ENCODE measurements at regions not wholly inside any gene's neighbourhood (a gene's known extent, or its start where the extent isn't known, plus 50 kb on each side); places are given as distances from the start of the nearest gene placed in this dataset.

DNA sequence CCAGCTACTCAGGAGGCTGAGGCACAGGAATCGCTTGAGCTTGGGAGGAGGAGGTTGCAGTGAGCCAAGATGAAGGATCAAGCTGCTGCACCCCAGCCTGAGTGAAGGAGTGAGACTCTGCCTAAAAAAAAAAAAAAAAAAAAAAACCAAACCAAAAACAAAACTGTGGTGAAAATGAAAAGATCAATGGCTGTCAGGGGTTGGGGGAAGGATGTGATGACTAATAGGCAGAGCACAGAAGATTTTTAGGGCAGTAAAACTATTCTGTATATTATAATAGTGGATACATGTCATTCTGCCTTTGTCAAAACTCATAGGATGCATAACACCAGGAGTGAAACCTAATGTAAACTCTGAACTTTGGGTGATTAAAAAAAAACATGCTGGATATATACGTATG lies 69.9 kb upstream of the ELOVL6 start:
- H3K4me3 ChIP-seq (ENCODE audit: low read depth, low read length): no peak overlapping the region
- no peak for TF ChIP-seq CTCF (IDR thresholded peaks at IDR 0.05; ENCODE audit: low read depth, low read length, missing control alignments)
- DNase-seq (ENCODE audit: low read depth): no peak

- H3K4me3 ChIP-seq (ENCODE audit: low read depth, low read length): no peak overlapping the region
- TF ChIP-seq CTCF (IDR thresholded peaks at IDR 0.05; ENCODE audit: low read depth, low read length, missing control alignments): no peak
- DNase-seq (ENCODE audit: low read depth): no peak
Measured at GRCh38 chr4:110266136-110266535, 67.7 kb upstream of the ELOVL6 start.

DNA sequence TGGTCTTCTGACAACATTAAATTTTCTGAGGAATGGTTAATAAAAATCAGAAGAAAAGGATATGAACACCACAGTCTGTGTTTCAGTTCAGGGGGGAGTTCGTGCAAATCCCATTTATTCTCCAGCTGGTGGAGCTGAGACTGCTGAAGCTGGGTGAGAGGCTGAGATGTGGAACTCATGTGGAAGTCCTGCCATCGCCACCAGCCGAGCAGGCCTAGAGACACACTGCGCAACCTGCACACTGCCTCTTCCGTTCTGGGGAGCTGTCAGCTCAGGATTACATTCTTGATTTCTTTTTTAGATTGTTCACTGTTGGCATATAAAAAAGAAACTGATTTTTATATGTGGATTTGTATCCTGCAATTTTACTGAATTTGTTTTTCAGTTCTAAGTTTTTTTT lies 66.6 kb upstream of the ELOVL6 start:
- DNase-seq (ENCODE audit: low read depth): no peak
- TF ChIP-seq CTCF (IDR thresholded peaks at IDR 0.05; ENCODE audit: low read depth, low read length, missing control alignments): no peak
- H3K4me3 ChIP-seq (ENCODE audit: low read depth, low read length): no peak overlapping the region

DNA sequence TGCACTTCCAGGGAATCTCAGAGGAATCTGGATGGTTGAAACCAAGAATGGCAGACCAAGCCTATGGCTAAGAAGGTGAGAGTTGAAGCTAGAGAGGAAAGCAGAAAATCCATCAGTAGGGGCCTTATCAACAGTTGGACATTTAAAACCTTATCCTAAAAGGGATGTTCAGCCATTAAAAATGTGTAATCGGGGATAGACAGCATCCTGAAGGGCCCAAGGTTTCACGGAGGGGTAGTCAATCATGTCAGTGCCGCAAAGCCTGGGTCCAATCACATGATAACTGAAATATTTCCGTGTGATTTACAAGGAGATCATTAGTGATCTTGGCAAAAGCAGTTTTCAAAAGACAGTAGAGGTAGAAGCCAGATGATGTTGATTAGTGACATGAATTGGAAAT lies 61.9 kb upstream of the ELOVL6 start:
- DNase-seq (ENCODE audit: low read depth): no peak
- TF ChIP-seq CTCF (IDR thresholded peaks at IDR 0.05; ENCODE audit: low read depth, low read length, missing control alignments): no peak
- H3K4me3 ChIP-seq (ENCODE audit: low read depth, low read length): no peak overlapping the region

DNA sequence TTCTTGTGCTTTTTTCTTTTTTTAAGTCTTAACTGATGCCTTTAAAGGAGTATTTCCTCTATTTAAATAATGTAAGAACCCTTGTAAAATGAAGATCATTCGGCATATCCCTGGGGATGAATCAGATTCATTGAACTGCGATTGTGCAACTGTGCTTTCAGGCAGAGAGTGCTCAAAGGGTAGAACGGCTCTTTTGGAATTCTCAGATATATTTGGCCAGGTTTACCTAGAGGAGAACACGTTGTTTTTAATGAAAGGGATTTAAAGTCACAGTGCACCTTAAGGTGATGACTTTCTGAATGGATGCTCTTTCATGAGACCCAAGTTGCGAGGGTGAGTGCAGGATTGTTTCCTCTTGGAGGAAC lies 51.6 kb upstream of the ELOVL6 start:
- DNase-seq (ENCODE audit: low read depth): no peak
- no peak for TF ChIP-seq CTCF (IDR thresholded peaks at IDR 0.05; ENCODE audit: low read depth, low read length, missing control alignments)
- no peak overlapping the region for H3K4me3 ChIP-seq (ENCODE audit: low read depth, low read length)

DNA sequence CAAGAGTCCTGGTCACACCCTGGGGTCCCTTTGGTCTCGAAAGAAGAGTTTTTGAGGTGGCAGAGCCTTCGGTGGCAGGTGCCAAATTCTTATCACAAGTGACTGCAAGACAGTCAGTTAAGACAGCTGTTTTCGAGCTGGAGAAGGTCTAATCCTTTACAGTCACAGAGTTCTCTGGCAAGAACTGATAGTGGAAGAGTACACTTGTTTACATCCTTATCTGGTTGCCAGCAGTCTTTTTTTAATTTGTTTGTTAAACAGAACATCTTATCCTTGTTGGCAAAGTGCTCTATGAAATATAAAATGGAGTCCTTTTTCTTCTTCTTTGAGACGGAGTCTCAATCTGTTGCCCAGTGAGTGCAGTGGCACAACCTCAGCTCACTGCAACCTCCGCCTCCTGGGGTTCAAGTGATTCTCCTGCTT lies 50.4 kb upstream of the ELOVL6 start:
- no peak for DNase-seq (ENCODE audit: low read depth)
- H3K4me3 ChIP-seq (ENCODE audit: low read depth, low read length): no peak overlapping the region
- TF ChIP-seq CTCF (IDR thresholded peaks at IDR 0.05; ENCODE audit: low read depth, low read length, missing control alignments): no peak

All from GM12864 (cell line).